ENCODE measurements at regions not wholly inside any gene's neighbourhood (a gene's known extent, or its start where the extent isn't known, plus 50 kb on each side); places are given as distances from the start of the nearest gene placed in this dataset.
"Not testable (repeated sequence)": the region's sequence is repeated elsewhere in the genome, so short reads cannot be mapped to it uniquely, and the experiment has no call there.

DNA sequence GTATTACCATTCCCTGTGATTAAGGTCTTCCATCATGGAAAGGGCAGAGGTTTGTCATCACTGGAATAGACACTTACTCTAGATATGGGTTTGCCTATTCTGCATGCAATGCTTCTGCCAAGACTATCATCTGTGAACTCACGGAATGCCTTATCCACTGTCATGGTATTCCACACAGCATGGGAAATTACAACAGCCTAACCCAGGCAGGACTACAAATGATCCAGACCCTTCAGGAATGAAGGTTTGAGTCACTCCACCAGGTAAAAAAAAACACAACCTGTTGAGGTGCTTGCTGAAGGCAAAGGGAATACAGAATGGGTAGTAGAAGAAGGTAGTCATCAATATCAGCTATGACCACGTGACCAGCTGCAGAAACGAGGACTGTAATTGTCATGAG is 89.0 kb upstream of the RANBP6 start:
- intact Hi-C loops (cut with micrococcal nuclease) = not testable (repeated sequence)

DNA sequence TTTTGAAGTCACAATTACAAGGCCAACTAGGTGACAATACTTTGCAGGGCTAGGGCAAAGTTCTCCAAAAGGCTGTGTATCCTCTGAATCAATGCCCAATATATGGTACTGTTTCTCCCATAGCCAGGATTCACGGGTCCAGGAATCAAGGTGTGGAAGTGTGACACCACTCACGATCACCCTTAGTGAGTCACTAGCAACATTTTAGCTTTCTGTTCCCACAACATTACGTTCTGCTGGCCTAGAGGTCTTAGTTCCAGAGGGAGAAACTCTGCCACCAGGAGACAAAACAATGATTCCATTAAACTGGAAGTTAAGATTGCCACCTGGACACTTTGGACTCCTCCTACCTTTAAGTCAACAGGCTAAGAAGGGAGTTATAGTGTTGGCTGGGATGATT is 88.5 kb upstream of the RANBP6 start:
- intact Hi-C loops (cut with micrococcal nuclease) = not testable (repeated sequence)

DNA sequence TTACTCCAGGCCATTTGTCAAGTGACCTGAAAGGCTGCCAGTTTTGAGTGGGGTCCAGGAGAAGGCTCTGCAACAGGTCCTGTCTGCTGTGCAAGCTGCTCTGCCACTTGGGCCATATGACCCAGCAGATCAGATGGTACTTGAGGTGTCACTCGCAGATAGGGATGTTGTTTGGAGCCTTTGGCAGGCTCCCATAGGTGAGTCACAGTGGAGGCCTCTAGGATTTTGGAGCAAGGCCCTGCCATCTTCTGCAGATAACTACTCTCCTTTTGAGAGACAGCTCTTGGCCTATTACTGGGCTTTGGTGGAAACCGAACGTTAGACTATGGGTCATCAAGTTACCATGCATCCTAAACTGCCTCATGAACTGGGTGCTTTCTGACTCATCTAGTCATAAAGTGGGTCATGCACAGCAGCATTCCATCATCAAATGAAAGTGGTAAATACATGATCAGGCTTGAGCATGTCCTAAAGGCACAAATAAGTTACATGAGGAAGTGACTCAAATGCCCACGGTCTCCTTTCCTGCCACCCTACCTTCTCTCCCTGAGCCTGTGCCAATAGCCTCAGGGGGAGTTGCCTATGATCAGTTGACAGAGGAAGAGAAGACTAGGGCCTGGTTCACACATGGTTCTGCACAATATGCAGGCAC is 87.0 kb upstream of the RANBP6 start:
- intact Hi-C loops (cut with micrococcal nuclease) = not testable (repeated sequence)

DNA sequence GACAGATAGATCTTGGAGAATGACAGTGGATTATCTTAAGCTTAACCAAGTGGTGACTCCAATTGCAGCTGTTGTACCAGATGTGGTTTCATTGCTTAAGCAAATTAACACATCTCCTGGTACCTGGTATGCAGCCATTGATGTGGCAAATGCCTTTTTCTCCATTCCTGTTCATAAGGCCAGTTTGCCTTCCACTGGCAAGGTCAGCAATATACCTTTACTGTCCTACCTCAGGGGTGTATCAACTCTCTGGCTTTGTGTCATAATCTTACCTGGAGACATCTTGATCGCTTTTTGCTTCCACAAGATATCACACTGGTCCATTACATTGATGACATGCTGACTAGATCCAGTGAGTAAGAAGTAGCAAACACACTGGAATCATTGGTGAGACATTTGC is 86.3 kb upstream of the RANBP6 start:
- intact Hi-C loops (cut with micrococcal nuclease) = not testable (repeated sequence)

DNA sequence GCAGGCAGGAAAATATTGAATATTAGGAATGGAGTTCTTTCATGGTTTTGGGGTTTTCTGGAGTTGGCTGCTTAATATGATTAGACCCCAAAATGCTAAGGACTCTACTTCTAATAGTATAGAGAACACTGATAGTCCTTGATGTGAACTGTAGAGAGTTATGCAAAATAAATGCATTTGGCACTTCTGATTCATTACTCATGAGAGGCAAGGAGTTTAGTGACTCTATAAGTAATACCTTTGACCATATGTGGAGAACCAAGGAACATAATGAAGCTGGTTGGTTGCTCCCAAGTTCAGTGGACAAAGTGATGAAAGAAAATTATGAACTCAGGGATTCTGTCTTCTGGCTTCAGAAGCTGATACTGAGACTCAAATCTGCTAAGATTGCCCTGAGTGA is 83.9 kb upstream of the RANBP6 start:
- intact Hi-C loops (cut with micrococcal nuclease) = not testable (repeated sequence)

DNA sequence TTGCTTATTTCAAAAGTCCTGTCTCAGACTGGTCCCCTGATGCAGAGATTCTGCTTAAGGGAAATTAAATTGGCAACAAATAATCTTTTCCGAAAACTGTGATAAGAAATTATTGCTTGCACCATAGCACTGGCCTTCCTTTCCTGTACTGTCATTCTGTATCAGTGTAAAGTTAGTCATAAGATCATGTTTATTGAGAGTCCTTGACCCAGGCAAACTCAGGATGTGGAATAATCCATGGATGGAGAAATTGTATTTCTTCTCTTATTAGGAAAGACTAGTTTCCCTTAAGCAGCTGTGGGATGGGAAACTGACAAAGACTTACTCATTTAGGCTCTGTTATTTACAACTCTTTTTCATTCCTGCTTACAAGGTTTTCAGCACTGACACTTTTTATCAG is 83.0 kb upstream of the RANBP6 start:
- intact Hi-C loops (cut with micrococcal nuclease) = no loop called here

DNA sequence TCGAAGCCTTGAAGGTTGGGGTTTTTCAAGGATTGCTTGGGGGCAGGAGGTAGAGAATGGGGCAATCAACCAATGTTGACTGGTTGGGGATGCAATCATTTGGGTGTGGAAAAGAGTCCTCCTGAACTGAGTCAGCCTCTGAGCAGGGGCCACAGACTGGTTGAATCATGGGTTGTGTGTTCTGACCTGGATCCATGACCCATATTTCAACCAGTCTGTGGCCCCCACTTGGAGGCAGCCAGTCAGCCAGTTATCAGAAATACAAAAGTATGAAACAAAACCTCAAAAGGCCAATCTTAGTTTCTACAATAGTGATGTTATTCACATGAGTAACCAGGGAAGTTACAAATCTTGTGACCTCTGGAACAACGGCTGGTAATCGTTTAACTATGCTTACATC is 81.4 kb upstream of the RANBP6 start:
- intact Hi-C loops (cut with micrococcal nuclease) = no loop called here

DNA sequence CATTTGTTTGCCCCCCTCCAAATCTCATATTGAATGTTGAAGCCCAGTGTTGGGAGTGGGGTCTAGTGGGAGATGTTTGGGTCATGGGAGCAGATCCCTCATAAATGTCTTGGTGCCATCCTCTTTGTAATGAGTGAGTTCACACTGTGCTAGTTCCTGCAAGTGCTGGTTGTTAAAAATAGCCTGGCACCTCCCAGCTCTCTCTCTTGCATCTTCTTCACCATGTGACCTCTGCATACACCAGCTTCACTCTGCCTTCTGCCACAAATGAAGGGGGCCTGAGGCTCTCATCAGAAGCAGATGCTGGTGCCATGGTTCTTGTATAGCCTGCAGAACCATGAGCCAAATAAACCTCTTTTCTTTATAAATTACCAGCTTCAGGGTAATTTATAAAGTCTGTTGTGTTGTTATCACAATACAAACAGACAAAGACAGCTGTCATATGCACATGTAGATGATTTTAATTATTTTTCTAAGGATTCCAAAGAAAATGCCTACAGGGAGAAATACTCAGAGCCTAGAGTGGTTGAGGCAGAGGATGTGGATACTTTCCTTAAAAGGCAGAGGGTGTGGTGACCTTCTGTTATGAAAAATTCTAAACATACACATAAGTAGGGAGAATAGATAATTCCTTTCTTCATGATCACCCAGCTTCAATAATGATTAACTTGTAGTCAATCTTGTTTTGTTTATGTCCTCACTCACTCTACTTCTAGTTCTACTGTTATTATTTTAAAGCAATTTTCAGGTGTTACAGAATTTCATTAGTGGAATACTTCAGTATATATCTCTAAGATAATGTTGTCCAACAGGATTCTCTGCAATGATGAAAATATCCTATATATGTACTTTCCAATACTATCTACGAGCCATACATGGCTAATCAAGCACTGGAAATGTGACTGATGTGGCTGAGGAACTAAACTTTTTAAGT is 75.1 kb upstream of the RANBP6 start:
- intact Hi-C loops (cut with micrococcal nuclease) = no loop called here

DNA sequence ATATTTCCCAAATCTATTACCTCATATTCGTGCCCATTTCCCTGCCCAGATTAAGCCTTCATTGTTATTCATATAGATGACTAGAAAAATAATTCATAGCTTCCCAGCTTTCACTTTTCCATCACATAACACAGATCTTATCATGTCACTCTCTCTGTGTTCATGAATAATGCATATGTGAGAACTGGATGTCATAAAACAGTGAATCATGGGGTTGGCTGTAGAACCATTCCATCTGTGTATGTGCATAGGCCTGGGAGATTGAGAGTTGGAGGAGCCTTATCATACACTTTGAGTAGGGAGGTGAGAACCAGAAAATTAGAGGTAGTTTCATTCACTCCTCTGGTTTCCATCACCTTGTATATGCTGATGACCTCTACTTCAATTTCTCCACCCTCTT is 73.9 kb upstream of the RANBP6 start:
- intact Hi-C loops (cut with micrococcal nuclease) = no loop called here

DNA sequence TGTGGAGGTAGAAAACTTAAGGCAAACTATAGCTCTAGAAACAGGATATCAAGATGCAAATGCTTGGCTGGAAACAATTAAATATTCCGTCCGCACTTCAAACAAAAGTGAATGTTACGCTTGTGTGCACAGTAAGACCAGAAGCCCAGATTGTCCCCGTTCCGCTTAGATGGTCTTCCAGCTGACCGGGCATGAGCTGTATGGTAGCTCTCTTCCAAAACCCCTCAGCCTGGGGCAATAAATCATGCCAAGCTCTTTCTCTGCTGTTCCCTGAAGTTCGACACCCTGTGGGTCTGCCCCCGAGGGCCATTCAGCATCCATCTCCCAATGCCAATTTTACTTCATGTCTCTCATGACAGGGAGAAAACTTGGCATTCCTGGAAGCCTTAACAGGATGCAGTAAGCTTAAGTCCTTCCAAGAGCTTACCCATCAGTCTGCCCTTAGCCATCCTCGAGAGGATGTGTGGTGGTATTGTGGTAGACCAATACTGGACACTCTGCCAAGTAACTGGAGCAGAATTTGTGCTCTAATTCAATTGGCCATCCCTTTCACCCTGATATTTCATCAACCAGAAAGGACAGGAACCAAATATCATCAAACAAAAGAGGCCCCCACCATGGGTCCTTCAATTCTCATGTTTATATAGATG is 70.7 kb upstream of the RANBP6 start:
- intact Hi-C loops (cut with micrococcal nuclease) = no loop called here

DNA sequence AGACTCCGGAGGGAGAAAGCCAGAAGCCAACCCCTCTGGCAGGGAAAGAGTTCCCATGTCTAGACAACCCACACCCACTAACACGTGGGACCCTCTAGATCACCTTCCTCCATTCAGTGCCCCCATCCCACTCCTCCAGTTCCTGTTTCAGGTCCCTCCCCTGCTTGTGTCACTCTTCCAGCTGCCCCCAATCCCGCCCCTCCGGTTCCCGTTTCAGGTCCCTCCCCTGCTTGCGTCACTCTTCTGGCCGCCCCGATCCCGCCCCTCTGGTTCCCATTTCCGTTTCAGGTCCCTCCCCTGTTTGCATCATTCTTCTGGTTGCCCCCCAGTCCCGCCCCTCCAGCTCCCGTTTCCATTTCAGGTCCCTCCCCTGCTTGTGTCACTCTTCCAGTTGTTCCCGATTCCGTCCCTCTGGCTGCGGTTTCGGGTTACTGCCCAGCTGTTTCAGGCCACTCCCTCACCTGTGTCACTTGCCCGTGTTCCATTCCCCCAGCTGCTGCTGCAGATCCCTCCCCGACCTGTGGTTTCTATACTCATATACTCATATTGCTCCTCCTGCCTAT is 64.8 kb upstream of the RANBP6 start:
- intact Hi-C loops (cut with micrococcal nuclease) = no loop called here

DNA sequence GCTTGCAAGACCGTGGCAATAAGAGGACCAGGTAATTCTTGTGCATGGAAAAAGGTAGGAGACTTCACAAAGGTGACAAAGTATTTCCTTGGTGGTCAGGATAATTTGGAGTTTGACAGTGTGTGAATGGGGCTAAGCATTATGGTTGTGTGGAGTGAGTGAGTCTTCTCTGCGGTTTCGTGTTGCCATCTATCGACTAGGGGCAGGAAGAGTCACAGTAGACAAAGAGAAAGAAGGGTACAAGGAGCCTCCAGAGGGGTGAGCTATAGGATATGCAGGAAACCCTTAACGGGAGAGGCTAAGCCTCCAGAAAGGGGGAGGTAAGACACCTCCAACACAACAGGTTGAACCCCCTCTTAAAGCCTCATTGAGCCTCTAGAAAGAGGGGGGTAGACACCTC is 64.0 kb upstream of the RANBP6 start:
- intact Hi-C loops (cut with micrococcal nuclease) = no loop called here

DNA sequence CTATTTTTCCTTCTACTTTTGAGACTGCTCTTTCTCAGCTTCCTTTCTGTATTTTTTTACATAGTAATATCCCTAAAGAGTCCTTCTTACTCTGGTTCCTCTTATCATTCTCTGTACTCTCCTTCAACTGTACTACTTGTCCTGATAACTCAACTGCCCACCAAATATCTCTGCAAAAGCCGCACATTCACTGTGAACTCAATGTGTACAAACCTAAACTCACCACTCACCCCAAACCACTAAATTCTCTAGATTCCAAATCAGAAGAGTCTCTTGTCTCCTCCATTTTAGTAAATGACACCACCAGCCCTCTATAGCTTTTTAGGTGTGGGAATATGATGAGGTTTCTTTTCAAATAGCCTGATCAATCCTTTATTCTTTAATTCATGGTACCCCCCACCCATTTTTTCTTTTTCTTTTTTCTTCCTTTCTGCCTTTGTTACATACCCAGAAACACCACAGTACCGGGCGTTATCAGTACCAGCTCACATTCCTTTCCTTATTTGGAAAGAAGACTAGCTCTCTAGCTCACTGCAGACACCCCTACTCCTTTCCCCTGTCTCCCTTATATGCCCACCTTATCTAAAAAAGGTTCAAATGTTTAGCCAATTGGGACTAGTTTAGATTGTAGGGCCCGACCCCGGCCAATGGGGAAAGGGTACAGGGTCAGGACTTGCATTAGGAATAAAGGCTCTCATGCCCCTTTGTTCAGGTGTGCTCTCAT is 63.1 kb upstream of the RANBP6 start:
- intact Hi-C loops (cut with micrococcal nuclease) = no loop called here

DNA sequence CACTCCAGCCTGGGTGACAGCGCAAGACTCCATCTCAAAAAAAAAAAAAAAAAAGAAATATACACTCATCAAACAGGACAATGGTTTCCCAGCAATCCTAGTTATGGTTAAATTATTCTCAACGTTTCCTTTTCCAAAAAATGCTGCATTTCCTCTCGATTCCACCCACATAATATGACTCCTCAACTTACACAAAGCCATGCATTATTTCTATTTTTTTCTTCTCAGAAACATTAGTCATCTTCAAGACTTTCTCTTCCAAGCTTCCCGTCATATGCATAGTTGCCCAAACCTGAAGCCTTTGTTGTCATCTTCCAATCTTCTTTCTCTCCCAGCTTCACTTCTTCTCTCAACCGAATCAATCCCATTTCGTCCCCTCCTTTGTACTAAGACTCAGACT is 61.4 kb upstream of the RANBP6 start:
- intact Hi-C loops (cut with micrococcal nuclease) = no loop called here

DNA sequence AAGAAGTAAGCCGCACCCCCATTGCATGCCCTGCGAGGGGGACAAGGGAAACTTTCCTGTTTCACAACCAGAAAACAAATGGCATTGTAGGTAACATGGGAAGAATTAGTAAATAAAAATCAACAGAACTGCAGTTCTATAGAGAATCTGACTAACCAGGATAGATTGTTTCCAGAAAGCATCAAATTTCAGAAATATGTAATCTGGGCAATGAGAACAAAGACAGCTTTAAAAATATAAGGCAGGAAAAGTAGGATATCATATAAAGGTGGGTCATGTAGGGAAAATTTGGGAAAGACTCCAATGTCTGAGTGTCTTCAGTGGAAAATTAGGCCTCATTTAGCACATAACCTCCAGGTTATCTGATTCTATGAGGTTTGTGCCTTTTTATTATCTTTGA is 58.3 kb upstream of the RANBP6 start:
- intact Hi-C loops (cut with micrococcal nuclease) = no loop called here

DNA sequence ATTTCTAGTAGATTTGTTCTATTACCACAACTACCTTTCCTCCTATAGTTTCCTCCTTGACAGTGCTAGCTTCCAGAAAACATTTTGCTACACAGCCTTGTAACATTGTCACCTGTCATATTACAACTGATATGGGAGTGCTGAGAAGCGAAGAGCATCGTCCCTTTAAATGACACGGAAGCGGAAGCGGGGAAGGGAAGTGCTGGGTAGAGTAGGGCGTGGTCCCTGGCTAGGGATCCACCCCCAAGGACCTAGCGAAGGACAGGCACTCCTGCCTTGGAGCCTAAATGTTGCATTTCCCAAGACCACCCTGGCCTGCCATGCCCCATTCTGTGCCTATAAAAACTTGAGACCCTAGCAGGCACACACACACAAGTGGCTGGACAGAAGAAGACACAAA is 57.4 kb upstream of the RANBP6 start:
- intact Hi-C loops (cut with micrococcal nuclease) = no loop called here

DNA sequence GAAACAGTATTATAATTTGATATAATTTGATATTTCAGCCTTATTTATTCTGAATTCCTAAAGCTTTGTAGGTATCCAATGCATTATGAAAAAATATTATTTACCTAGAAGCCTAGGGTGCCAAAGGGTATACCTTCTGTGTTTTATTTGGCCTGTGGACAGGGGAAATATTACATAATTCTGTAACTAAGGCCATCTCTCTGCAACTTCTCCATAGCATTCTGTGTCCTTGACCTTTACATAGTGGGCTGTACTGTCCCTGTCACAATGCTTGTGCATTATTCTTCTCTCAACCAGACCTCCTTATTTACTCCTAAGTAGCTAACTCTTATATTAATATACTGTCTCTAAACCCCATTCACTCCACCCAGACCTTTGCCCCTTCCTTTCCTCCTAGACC is 57.0 kb upstream of the RANBP6 start:
- intact Hi-C loops (cut with micrococcal nuclease) = no loop called here

DNA sequence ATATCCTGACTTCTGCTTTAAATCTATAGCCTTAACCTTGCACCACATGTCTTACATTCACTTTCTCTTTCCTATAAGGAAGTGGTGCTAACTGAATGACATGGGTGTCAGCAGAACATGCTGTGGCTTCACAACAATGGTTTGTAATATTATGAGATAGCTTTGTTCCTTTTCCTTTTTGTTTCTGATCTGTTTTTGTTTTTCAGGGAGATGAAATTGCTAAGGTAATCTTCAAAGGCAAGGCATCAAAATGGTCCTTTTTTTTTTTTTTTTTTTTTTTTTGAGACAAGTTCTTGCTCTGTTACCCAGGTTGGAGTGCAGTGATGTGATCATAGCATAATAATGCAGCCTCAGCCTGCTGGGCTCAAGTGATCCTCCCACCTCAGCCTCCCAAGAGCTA is 53.6 kb upstream of the RANBP6 start:
- intact Hi-C loops (cut with micrococcal nuclease) = loop anchor here (1.0 to 2.0 kb wide), 2 partner anchors 60 to 344 kb away; partner anchors contain the start of gene UHRF2

DNA sequence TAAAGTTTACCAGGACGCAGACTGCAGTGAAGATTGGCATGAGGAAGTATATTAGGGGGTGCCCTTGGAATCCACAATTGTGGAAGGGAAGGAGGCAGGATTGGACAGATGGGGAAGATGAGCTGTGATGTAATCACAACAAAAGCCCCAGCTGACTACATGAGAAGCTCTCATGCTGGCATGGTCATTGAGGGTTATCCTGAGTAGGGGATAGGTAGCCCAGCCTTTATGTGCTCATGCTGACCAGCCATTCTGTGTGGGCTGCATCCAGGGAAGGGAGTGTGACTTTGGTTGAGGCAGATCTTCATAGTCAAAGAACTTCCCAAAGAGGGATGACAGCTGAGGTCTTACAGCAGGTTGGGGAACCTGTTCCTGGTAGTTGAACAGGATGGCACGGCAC is 52.0 kb upstream of the RANBP6 start:
- intact Hi-C loops (cut with micrococcal nuclease) = no loop called here

All from T-helper 2 cell treated with Interferon-gamma antibody and Interleukin-4, amounts not matched to agents 100 ng/mL and 5 ng/mL, for 36 hours (primary cell).